SK-N-SH (cell line): ENCODE measurements at regions not wholly inside any gene's neighbourhood (a gene's known extent, or its start where the extent isn't known, plus 50 kb on each side); places are given as distances from the start of the nearest gene placed in this dataset.

ENCODE experiments used
- CTCF ChIA-PET: fragments of 300-600, 350-600 bp; formaldehyde crosslinking; extraction: SDS; loops from one replicate; lab custom pipeline; 2021; lab: Yijun Ruan, JAX
- POLR2A ChIA-PET: fragments of 350-600 bp; sonication (Branson Sonifier 250); formaldehyde crosslinking; extraction: SDS; loops from one replicate; lab custom pipeline; 2020; ENCODE audit warnings: antibody characterized with exemption, inconsistent platforms; lab: Yijun Ruan, JAX
- DNase-seq: peaks from one replicate; pipeline ENCODE4 v3.0.0; 2012
- H2AFZ ChIP-seq: fragments of 200-600 bp; sonication (generic); 2 replicates; pipeline ENCODE4 v1.8.1; 2016; ENCODE audit warnings: antibody characterized with exemption, mild to moderate bottlenecking, low read depth
- H3F3A ChIP-seq: fragments of 200-600 bp; sonication (generic); replicated peaks from 2 replicates; pipeline ENCODE3; 2016; ENCODE audit warnings: antibody characterized with exemption, mild to moderate bottlenecking; ENCODE audit not compliant: insufficient read depth
- H3K27ac ChIP-seq, 2 experiments: fragments of 200-500 bp in 1 of 2; fragments of 200-600 bp in 1 of 2; sonication (Bioruptor generic) in 1 of 2; sonication (generic), shearing (Covaris generic) in 1 of 2; 2 replicates each; pipeline versions ENCODE4 v1.5.1 to v1.6.1; 2014 to 2016; ENCODE audit warnings: low read depth in 2 of 2, inconsistent platforms in 1 of 2, low read length in 1 of 2, mild to moderate bottlenecking in 1 of 2, mixed read lengths in 1 of 2
- H3K27me3 ChIP-seq: fragments of 200-600 bp; sonication (generic), shearing (Covaris generic); 2 replicates; pipeline ENCODE4 v1.6.1; 2016; ENCODE audit warnings: mixed run types; ENCODE audit not compliant: insufficient read depth
- H3K36me3 ChIP-seq, 2 experiments: fragments of 200-500 bp in 1 of 2; fragments of 200-600 bp in 1 of 2; sonication (Bioruptor generic) in 1 of 2; sonication (generic) in 1 of 2; replicated peaks in 1 of 2; 2 replicates each; pipeline versions ENCODE3 to v1.5.1; 2014 to 2016; ENCODE audit warnings: low read length in 1 of 2, mild to moderate bottlenecking in 1 of 2; ENCODE audit not compliant: insufficient read depth in 2 of 2, control insufficient read depth in 1 of 2
- H3K4me1 ChIP-seq, 2 experiments: fragments of 200-500 bp in 1 of 2; fragments of 200-600 bp in 1 of 2; sonication (Bioruptor generic) in 1 of 2; sonication (generic), shearing (Covaris generic) in 1 of 2; 2 replicates each; pipeline versions ENCODE4 v1.5.1 to v1.6.1; 2014 to 2016; ENCODE audit warnings: low read depth in 1 of 2, low read length in 1 of 2, mixed run types in 1 of 2; ENCODE audit not compliant: insufficient read depth in 2 of 2, control insufficient read depth in 1 of 2
- H3K4me2 ChIP-seq: fragments of 200-600 bp; sonication (generic), shearing (Covaris generic); 2 replicates; pipeline ENCODE4 v1.6.1; 2017; ENCODE audit warnings: mixed run types
- H3K4me3 ChIP-seq, 2 experiments: fragments of 200-500 bp in 1 of 2; fragments of 200-600 bp in 1 of 2; sonication (Bioruptor generic) in 1 of 2; sonication (generic), shearing (Covaris generic) in 1 of 2; 2 replicates each; pipeline versions ENCODE4 v1.5.1 to v1.8.1; 2014 to 2016; ENCODE audit warnings: low read depth in 2 of 2, inconsistent platforms in 1 of 2, low read length in 1 of 2, mild to moderate bottlenecking in 1 of 2, mixed read lengths in 1 of 2, moderate library complexity in 1 of 2
- H3K79me2 ChIP-seq: fragments of 200-600 bp; sonication (generic); 2 replicates; pipeline ENCODE4 v1.8.1; 2017; ENCODE audit warnings: mild to moderate bottlenecking; ENCODE audit not compliant: insufficient read depth
- H3K9ac ChIP-seq: fragments of 200-600 bp; sonication (generic); 2 replicates; pipeline ENCODE4 v1.6.1; 2017; ENCODE audit warnings: mixed run types
- H3K9me2 ChIP-seq: fragments of 200-600 bp; sonication (generic); 2 replicates; pipeline ENCODE4 v1.6.1; 2017; ENCODE audit warnings: mixed run types
- H3K9me3 ChIP-seq: fragments of 200-600 bp; sonication (generic); 2 replicates; pipeline ENCODE4 v1.6.1; 2017; ENCODE audit warnings: mixed run types, mild to moderate bottlenecking, moderate library complexity
- H4K20me1 ChIP-seq: fragments of 200-600 bp; sonication (generic); 2 replicates; pipeline ENCODE4 v1.6.1; 2017; ENCODE audit warnings: mild to moderate bottlenecking, mixed run types; ENCODE audit not compliant: insufficient read depth
- CHD2 ChIP-seq: fragments of 150-350 bp; IDR thresholded peaks from 2 replicates; pipeline ENCODE4 v1.6.1; 2018; ENCODE audit warnings: low read length; ENCODE audit not compliant: partially characterized antibody
- EZH2phosphoT487 ChIP-seq: fragments of 200-600 bp; sonication (generic); IDR thresholded peaks from 2 replicates; pipeline ENCODE4 v1.6.1; 2017; ENCODE audit warnings: low read depth, mixed run types, mild to moderate bottlenecking, antibody characterized with exemption, moderate library complexity, borderline replicate concordance
- FOXM1 ChIP-seq: IDR thresholded peaks from 2 replicates; pipeline ENCODE4 v1.4.0; 2012; ENCODE audit warnings: low read depth, mild to moderate bottlenecking
- GATA2 ChIP-seq: sonication (generic); formaldehyde crosslinking; IDR thresholded peaks from 2 replicates; pipeline ENCODE4 v1.5.0; 2020; ENCODE audit warnings: mild to moderate bottlenecking, missing genetic modification reagents
- NFIC ChIP-seq: IDR thresholded peaks from 2 replicates; pipeline ENCODE4 v1.4.0; 2012; ENCODE audit warnings: borderline replicate concordance
- POLR2AphosphoS5 ChIP-seq: IDR thresholded peaks from 2 replicates; pipeline ENCODE4 v1.6.1; 2012; ENCODE audit warnings: low read depth, low read length
- SIN3A ChIP-seq: IDR thresholded peaks from 2 replicates; pipeline ENCODE4 v1.6.1; 2012; ENCODE audit warnings: low read depth, mild to moderate bottlenecking, low read length, moderate library complexity, borderline replicate concordance
- TAF1 ChIP-seq: IDR thresholded peaks from 2 replicates; pipeline ENCODE4 v1.6.1; 2012; ENCODE audit warnings: low read depth, mild to moderate bottlenecking, low read length, moderate library complexity, borderline replicate concordance
- TCF12 ChIP-seq: IDR thresholded peaks from 2 replicates; pipeline ENCODE4 v1.4.0; 2012
- YY1 ChIP-seq: IDR thresholded peaks from 2 replicates; pipeline ENCODE4 v1.4.0; 2012; ENCODE audit warnings: low read depth, mild to moderate bottlenecking
- WGBS: methylation state at CpG from one replicate; pipeline ENCODE4 v1.1.6; 2017; ENCODE audit warnings: low lambda C conversion rate; 5-methylcytosine and 5-hydroxymethylcytosine counted together
- TF ChIP-seq, protein P1 (sequence below): IDR thresholded peaks from 2 replicates; pipeline ENCODE4 v1.6.1; 2012; ENCODE audit warnings: mild to moderate bottlenecking, low read depth, low read length, moderate library complexity

DNA sequence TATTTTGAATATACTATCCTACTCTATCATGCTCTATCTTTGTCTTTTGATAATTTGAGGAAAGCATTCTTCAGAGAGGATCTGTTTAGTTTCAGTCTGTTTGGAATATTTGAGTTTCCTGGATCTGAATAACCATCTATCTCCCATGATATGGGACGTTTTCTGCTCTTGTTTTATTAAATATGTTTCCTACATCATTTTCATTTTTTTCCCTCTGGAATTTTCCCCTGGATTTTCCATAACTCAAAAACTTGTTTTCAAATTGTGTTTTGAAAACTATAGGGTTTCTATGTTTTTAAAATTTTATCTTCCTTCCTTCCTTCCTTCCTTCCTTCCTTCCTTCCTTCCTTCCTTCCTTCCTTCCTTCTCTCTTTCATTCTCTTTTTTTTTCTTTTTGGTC is 974.2 kb downstream of the TMEM121 start:
- ChIA-PET CTCF (interaction anchor here (0.6 kb wide), 1 partner anchor 17 kb away, joined by 3 read pairs; no protein-coding TSS in a partner anchor), POLR2A (no interaction called here)
- WGBS, result 69% methylated on average over 1 of the region's 1 CpG
- no peaks in the 10 kb centered on the region for H3K9me2 ChIP-seq
- H3K27ac ChIP-seq, result no peak overlapping the region
- H4K20me1 ChIP-seq, result no peaks in the 10 kb centered on the region
- H3K4me2 ChIP-seq, result no peak overlapping the region
- no peaks in the 10 kb centered on the region; a peak in 1 of 4 replicates for H3K4me1 ChIP-seq
- no peak overlapping the region for H3K4me3 ChIP-seq
- no peaks in the 10 kb centered on the region for H3K9me3 ChIP-seq
- no peaks in the 10 kb centered on the region for H3K36me3 ChIP-seq
- H3K9ac ChIP-seq, result no peak overlapping the region
- DNase-seq, result no peak
- H3F3A ChIP-seq, result no peaks in the 10 kb centered on the region
- no peaks in the 10 kb centered on the region for H3K79me2 ChIP-seq
- no peak overlapping the region for H2AFZ ChIP-seq
- H3K27me3 ChIP-seq, result no peaks in the 10 kb centered on the region
- TF ChIP-seq YY1 (no peak), EZH2phosphoT487 (no peak), POLR2AphosphoS5 (no peak), TCF12 (no peak), GATA2 (CRISPR knock-in tag) (no peak), SIN3A (no peak), NFIC (no peak)
- TF ChIP-seq, protein P1, sequence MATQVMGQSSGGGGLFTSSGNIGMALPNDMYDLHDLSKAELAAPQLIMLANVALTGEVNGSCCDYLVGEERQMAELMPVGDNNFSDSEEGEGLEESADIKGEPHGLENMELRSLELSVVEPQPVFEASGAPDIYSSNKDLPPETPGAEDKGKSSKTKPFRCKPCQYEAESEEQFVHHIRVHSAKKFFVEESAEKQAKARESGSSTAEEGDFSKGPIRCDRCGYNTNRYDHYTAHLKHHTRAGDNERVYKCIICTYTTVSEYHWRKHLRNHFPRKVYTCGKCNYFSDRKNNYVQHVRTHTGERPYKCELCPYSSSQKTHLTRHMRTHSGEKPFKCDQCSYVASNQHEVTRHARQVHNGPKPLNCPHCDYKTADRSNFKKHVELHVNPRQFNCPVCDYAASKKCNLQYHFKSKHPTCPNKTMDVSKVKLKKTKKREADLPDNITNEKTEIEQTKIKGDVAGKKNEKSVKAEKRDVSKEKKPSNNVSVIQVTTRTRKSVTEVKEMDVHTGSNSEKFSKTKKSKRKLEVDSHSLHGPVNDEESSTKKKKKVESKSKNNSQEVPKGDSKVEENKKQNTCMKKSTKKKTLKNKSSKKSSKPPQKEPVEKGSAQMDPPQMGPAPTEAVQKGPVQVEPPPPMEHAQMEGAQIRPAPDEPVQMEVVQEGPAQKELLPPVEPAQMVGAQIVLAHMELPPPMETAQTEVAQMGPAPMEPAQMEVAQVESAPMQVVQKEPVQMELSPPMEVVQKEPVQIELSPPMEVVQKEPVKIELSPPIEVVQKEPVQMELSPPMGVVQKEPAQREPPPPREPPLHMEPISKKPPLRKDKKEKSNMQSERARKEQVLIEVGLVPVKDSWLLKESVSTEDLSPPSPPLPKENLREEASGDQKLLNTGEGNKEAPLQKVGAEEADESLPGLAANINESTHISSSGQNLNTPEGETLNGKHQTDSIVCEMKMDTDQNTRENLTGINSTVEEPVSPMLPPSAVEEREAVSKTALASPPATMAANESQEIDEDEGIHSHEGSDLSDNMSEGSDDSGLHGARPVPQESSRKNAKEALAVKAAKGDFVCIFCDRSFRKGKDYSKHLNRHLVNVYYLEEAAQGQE, result no peak

- ChIA-PET POLR2A (no interaction called here), CTCF (no interaction called here)
- H3K9ac ChIP-seq, result no peak overlapping the region
- H3K9me2 ChIP-seq, result no peaks in the 10 kb centered on the region
- no peaks in the 10 kb centered on the region for H3F3A ChIP-seq
- TF ChIP-seq TCF12, result no peak
- TF ChIP-seq POLR2AphosphoS5, result no peak
- no peaks in the 10 kb centered on the region for H3K79me2 ChIP-seq
- no peak overlapping the region for H2AFZ ChIP-seq
- H4K20me1 ChIP-seq, result no peaks in the 10 kb centered on the region
- H3K36me3 ChIP-seq, result no peaks in the 10 kb centered on the region
- no peak overlapping the region for H3K4me3 ChIP-seq
- no peak overlapping the region for H3K4me2 ChIP-seq
- H3K27ac ChIP-seq, result no peak overlapping the region
- no peaks in the 10 kb centered on the region for H3K9me3 ChIP-seq
- H3K27me3 ChIP-seq, result no peaks in the 10 kb centered on the region
- no peaks in the 10 kb centered on the region; a peak in 1 of 4 replicates for H3K4me1 ChIP-seq
- DNase-seq, result no peak
Measured at GRCh38 chr14:106501898-106502297, 975.5 kb downstream of the TMEM121 start.

GRCh38 chr14:106505366-106505765 is 979.0 kb downstream of the TMEM121 start:
- Histone ChIP-seq H3K9ac (no peak overlapping the region), H3K4me1 (no peaks in the 10 kb centered on the region; a peak in 1 of 4 replicates), H3K79me2 (no peaks in the 10 kb centered on the region), H3K27me3 (no peaks in the 10 kb centered on the region), H2AFZ (no peak overlapping the region), H3K36me3 (peaks cover 0 to 2% of the 10 kb centered on the region in 2 experiments), H3K9me3 (no peaks in the 10 kb centered on the region), H3K27ac (no peak overlapping the region), H3K4me3 (no peak overlapping the region), H4K20me1 (no peaks in the 10 kb centered on the region), H3F3A (no peaks in the 10 kb centered on the region), H3K9me2 (no peaks in the 10 kb centered on the region), H3K4me2 (no peak overlapping the region)
- CTCF ChIA-PET, result interaction anchor here (0.8 to 1.2 kb wide), 2 partner anchors 13 to 85 kb away, joined by 3 read pairs; no protein-coding TSS in a partner anchor
- WGBS, result 43% methylated on average over 1 of the region's 1 CpG
- TF ChIP-seq CHD2, result no peak
- TF ChIP-seq FOXM1, result no peak
- TF ChIP-seq TAF1, result no peak
- TF ChIP-seq NFIC, result no peak
- POLR2A ChIA-PET, result no interaction called here
- DNase-seq, result no peak
